Loucy (cell line): ENCODE measurements at regions not wholly inside any gene's neighbourhood (a gene's known extent, or its start where the extent isn't known, plus 50 kb on each side); places are given as distances from the start of the nearest gene placed in this dataset.

Experiments used
- H2AFZ ChIP-seq: fragments of 200-600 bp; sonication (generic); 2 replicates; pipeline ENCODE4 v1.6.0; 2016; ENCODE audit warnings: antibody characterized with exemption, mild to moderate bottlenecking, low read length, moderate library complexity
- H3F3A ChIP-seq: fragments of 200-600 bp; 2 replicates; pipeline ENCODE4 v1.6.0; 2016; ENCODE audit warnings: antibody characterized with exemption, low read depth, mild to moderate bottlenecking
- H3K27me3 ChIP-seq: fragments of 200-600 bp; sonication (generic); 2 replicates; pipeline ENCODE4 v1.6.1; 2014; ENCODE audit warnings: low read length, mild to moderate bottlenecking; ENCODE audit not compliant: insufficient read depth, poor library complexity, severe bottlenecking
- H3K36me3 ChIP-seq: fragments of 200-600 bp; sonication (generic); 2 replicates; pipeline ENCODE4 v1.6.1; 2016; ENCODE audit warnings: low read length; ENCODE audit not compliant: insufficient read depth
- H3K4me1 ChIP-seq: fragments of 200-600 bp; sonication (generic); 2 replicates; pipeline ENCODE4 v1.5.1; 2014; ENCODE audit warnings: low read length, mild to moderate bottlenecking; ENCODE audit not compliant: insufficient read depth, poor library complexity, severe bottlenecking
- H3K4me2 ChIP-seq: fragments of 200-600 bp; sonication (generic); 2 replicates; pipeline ENCODE4 v1.6.0; 2014; ENCODE audit warnings: antibody characterized with exemption, low read length, low read depth, mild to moderate bottlenecking; ENCODE audit not compliant: poor library complexity, severe bottlenecking
- H3K4me3 ChIP-seq: fragments of 200-600 bp; sonication (generic); 2 replicates; pipeline ENCODE4 v1.5.1; 2014; ENCODE audit warnings: low read length, mild to moderate bottlenecking, mixed read lengths; ENCODE audit not compliant: poor library complexity, severe bottlenecking
- H3K79me2 ChIP-seq: fragments of 200-600 bp; sonication (generic); 2 replicates; pipeline ENCODE4 v1.6.1; 2014; ENCODE audit warnings: low read length; ENCODE audit not compliant: insufficient read depth
- H3K9ac ChIP-seq: fragments of 200-600 bp; sonication (generic); 2 replicates; pipeline ENCODE4 v1.6.0; 2014; ENCODE audit warnings: mild to moderate bottlenecking, low read depth, low read length, moderate library complexity; ENCODE audit not compliant: poor library complexity, severe bottlenecking
- H3K9me2 ChIP-seq: fragments of 200-600 bp; sonication (generic); replicated peaks from 2 replicates; pipeline ENCODE4 v1.6.1; 2016; ENCODE audit warnings: low read depth, low read length, mixed read lengths
- H3K9me3 ChIP-seq: fragments of 200-600 bp; sonication (generic); 2 replicates; pipeline ENCODE4 v1.6.1; 2014; ENCODE audit warnings: mild to moderate bottlenecking, antibody characterized with exemption, low read length, low read depth; ENCODE audit not compliant: insufficient read depth
- H4K20me1 ChIP-seq: fragments of 200-600 bp; sonication (generic); 2 replicates; pipeline ENCODE4 v1.6.0; 2014; ENCODE audit warnings: antibody characterized with exemption, low read length, mild to moderate bottlenecking; ENCODE audit not compliant: insufficient read depth, poor library complexity, severe bottlenecking
- EZH2phosphoT487 ChIP-seq: fragments of 200-600 bp; IDR thresholded peaks from 2 replicates; pipeline ENCODE4 v1.6.1; 2018; ENCODE audit warnings: antibody characterized with exemption, mild to moderate bottlenecking, moderate library complexity, borderline replicate concordance
- TF ChIP-seq, protein P1 (sequence below): fragments of 200-600 bp; sonication (generic); conservative IDR thresholded peaks from 2 replicates; pipeline ENCODE4 v1.5.1; 2014; ENCODE audit warnings: mild to moderate bottlenecking, antibody characterized with exemption, low read length

DNA sequence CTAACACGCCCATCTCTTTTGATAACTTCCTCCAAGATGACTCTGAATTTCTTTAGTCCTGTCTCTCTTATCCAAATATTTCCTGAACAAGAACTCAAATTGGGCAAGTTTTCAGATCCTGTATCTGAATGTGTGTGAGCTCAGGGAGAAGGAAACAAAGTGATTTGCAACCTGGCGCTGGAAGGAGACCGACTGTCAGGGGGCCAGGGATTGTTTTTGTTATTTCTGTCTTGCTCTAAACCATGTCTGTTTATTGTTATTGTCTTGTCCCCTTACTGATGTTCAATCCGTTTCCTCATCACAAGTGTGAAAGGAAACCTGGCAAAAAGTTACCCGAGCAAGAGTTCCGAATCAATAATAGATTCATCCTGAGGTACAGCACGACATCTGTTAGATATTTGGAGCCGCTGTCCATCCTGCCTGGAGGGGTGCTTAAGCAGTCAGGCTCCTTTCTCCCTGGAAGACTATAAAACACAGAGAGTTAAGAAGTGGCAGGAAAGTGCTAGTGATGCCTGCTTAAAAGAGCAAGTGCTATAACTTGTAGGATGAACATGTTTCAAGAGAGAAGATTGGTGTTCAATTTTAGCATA lies 132.5 kb upstream of the OSR1 start:
- TF ChIP-seq, protein P1, sequence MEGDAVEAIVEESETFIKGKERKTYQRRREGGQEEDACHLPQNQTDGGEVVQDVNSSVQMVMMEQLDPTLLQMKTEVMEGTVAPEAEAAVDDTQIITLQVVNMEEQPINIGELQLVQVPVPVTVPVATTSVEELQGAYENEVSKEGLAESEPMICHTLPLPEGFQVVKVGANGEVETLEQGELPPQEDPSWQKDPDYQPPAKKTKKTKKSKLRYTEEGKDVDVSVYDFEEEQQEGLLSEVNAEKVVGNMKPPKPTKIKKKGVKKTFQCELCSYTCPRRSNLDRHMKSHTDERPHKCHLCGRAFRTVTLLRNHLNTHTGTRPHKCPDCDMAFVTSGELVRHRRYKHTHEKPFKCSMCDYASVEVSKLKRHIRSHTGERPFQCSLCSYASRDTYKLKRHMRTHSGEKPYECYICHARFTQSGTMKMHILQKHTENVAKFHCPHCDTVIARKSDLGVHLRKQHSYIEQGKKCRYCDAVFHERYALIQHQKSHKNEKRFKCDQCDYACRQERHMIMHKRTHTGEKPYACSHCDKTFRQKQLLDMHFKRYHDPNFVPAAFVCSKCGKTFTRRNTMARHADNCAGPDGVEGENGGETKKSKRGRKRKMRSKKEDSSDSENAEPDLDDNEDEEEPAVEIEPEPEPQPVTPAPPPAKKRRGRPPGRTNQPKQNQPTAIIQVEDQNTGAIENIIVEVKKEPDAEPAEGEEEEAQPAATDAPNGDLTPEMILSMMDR: no peak
- TF ChIP-seq EZH2phosphoT487: no peak
- Histone ChIP-seq H3K36me3 (no peaks in the 10 kb centered on the region), H3K9ac (no peak overlapping the region)

DNA sequence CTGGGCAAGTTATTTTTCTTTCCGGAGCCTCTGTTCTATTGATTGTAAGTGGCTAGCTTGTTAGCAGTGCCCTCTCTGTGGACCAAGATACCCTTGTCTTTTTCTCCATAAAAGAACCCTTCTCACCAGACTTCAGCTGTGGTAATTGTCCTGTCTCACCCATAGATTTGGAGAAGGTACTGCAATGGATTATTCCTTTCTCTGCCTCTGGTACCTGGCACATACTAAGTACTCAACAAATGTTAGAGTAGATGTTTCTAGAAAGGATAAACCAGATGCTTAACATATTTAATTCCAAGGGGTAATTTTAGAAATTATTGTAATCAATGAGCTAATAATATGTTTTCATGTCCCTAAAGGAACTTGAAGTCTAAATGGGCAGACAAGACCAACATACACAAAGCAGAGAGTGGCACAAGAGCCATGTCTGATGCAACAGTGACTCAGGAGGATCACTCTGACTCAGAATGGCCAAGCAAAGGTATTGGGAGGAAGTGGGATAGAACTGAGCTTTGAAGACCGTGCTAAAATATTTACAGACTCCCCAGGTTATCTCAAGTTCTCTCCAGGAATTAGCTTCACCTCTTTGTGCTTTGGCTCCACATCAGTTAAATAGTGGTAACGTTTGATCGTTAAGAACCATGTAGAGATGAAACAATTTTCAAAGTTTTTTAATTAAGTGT lies 129.7 kb upstream of the OSR1 start:
- Histone ChIP-seq H2AFZ (no peak overlapping the region), H3K4me1 (no peaks in the 10 kb centered on the region), H4K20me1 (no peaks in the 10 kb centered on the region), H3K9ac (no peak overlapping the region), H3K27me3 (no peaks in the 10 kb centered on the region), H3K4me2 (no peak overlapping the region), H3K79me2 (no peaks in the 10 kb centered on the region), H3F3A (no peaks in the 10 kb centered on the region), H3K4me3 (no peak overlapping the region), H3K9me3 (no peaks in the 10 kb centered on the region), H3K36me3 (no peaks in the 10 kb centered on the region), H3K9me2 (no peaks in the 10 kb centered on the region)
- no peak for TF ChIP-seq EZH2phosphoT487
- TF ChIP-seq, protein P1: no peak

More for the DNA sequence above, 132.5 kb upstream of the OSR1 start:
- H3K79me2 ChIP-seq: no peaks in the 10 kb centered on the region
- no peaks in the 10 kb centered on the region for H4K20me1 ChIP-seq
- no peak overlapping the region for H3K4me2 ChIP-seq
- no peak overlapping the region for H3K4me3 ChIP-seq
- no peaks in the 10 kb centered on the region for H3F3A ChIP-seq
- H3K9me3 ChIP-seq: no peaks in the 10 kb centered on the region
- H3K9me2 ChIP-seq: no peaks in the 10 kb centered on the region
- no peak overlapping the region for H2AFZ ChIP-seq
- H3K27me3 ChIP-seq: no peaks in the 10 kb centered on the region
- H3K4me1 ChIP-seq: no peaks in the 10 kb centered on the region

DNA sequence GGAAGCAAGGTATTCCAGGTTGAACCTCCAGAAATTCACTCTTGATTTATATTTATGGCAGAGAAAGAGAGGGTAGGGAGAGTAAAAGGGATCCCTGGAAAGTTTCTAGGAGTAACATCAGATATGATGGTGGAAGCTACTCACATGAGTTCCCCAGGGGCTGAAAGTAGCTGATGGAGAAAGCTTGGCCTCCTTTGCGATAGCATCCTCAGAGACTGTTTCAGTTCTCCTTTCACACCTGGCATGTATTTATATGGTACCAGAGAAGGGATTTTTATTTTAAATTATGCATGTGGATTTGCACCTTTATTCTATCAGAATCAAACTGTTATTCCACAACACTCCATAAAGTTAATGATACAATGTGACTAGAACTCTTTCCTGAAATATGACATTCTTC lies 126.3 kb upstream of the OSR1 start:
- H3K36me3 ChIP-seq: no peaks in the 10 kb centered on the region
- TF ChIP-seq, protein P1: no peak
- no peak for TF ChIP-seq EZH2phosphoT487
- no peaks in the 10 kb centered on the region; the same call in 1 of the 2 replicates for H3K9me2 ChIP-seq
- H3K9ac ChIP-seq: no peak overlapping the region
- H3F3A ChIP-seq: no peaks in the 10 kb centered on the region
- no peaks in the 10 kb centered on the region for H3K4me1 ChIP-seq
- no peaks in the 10 kb centered on the region for H3K27me3 ChIP-seq
- H4K20me1 ChIP-seq: no peaks in the 10 kb centered on the region
- H3K4me2 ChIP-seq: no peak overlapping the region
- no peak overlapping the region for H3K4me3 ChIP-seq
- no peaks in the 10 kb centered on the region for H3K79me2 ChIP-seq
- H3K9me3 ChIP-seq: no peaks in the 10 kb centered on the region
- no peak overlapping the region for H2AFZ ChIP-seq
